T-helper 17 cell (primary cell): ENCODE measurements at regions not wholly inside any gene's neighbourhood (a gene's known extent, or its start where the extent isn't known, plus 50 kb on each side); places are given as distances from the start of the nearest gene placed in this dataset.

Experiments
- ATAC-seq: fragments of 150-1000 bp; cut with Tn5 transposase; 2 replicates; pipeline ENCODE4 v1.10.0; 2021; ENCODE audit warnings: mild to moderate bottlenecking, moderate library complexity
- DNase-seq, 3 donors: peaks; one replicate each; pipeline versions ENCODE4 v3.0.0 to v3.0.0-alpha.2; 2020 to 2021
- H3K9me3 ChIP-seq: one replicate; pipeline ENCODE4 v1.7.0; 2013; ENCODE audit warnings: low read length, mild to moderate bottlenecking; ENCODE audit not compliant: control insufficient read depth, poor library complexity, severe bottlenecking
- H3K27ac Mint-ChIP-seq: one replicate; pipeline ENCODE4 v1.8.0; 2022; ENCODE audit warnings: mild to moderate bottlenecking, moderate library complexity, mixed read lengths
- H3K27me3 Mint-ChIP-seq: one replicate; pipeline ENCODE4 v1.8.0; 2022; ENCODE audit warnings: mixed read lengths
- H3K36me3 Mint-ChIP-seq: one replicate; pipeline ENCODE4 v1.8.0; 2022; ENCODE audit warnings: low read depth, mixed read lengths
- H3K4me1 Mint-ChIP-seq: one replicate; pipeline ENCODE4 v1.8.0; 2022; ENCODE audit warnings: mild to moderate bottlenecking, mixed read lengths
- H3K4me3 Mint-ChIP-seq: one replicate; pipeline ENCODE4 v1.8.0; 2022; ENCODE audit warnings: mild to moderate bottlenecking, moderate library complexity, mixed read lengths

GRCh38 chr7:45511721-45512597 lies 62.2 kb upstream of the ADCY1 start:
- no peak for DNase-seq
- Mint-ChIP-seq H3K36me3 (no peaks in the 10 kb centered on the region), H3K27ac (no peak overlapping the region), H3K27me3 (peaks cover 5% of the 10 kb centered on the region), H3K4me1 (no peaks in the 10 kb centered on the region), H3K4me3 (no peak overlapping the region)
- H3K9me3 ChIP-seq: no peaks in the 10 kb centered on the region
- ATAC-seq: no peak

- no peak for DNase-seq
- no peaks in the 10 kb centered on the region for H3K4me1 Mint-ChIP-seq
- H3K27ac Mint-ChIP-seq: no peak overlapping the region
- ATAC-seq: no peak
- H3K9me3 ChIP-seq: no peaks in the 10 kb centered on the region
- H3K27me3 Mint-ChIP-seq: peaks cover 5% of the 10 kb centered on the region
- no peak overlapping the region for H3K4me3 Mint-ChIP-seq
- H3K36me3 Mint-ChIP-seq: no peaks in the 10 kb centered on the region
These were observed 59.2 kb upstream of the ADCY1 start for GRCh38 chr7:45514944-45515343.

- ATAC-seq (no peak), DNase-seq (no peak)
- no peak overlapping the region for H3K4me3 Mint-ChIP-seq
- no peak overlapping the region for H3K27ac Mint-ChIP-seq
- peaks cover 5% of the 10 kb centered on the region for H3K27me3 Mint-ChIP-seq
- no peaks in the 10 kb centered on the region for H3K9me3 ChIP-seq
- H3K36me3 Mint-ChIP-seq: no peaks in the 10 kb centered on the region
- H3K4me1 Mint-ChIP-seq: no peaks in the 10 kb centered on the region
These were observed 58.8 kb upstream of the ADCY1 start for GRCh38 chr7:45515346-45515745.
